ENCODE measurements at regions not wholly inside any gene's neighbourhood (a gene's known extent, or its start where the extent isn't known, plus 50 kb on each side); places are given as distances from the start of the nearest gene placed in this dataset.

DNA sequence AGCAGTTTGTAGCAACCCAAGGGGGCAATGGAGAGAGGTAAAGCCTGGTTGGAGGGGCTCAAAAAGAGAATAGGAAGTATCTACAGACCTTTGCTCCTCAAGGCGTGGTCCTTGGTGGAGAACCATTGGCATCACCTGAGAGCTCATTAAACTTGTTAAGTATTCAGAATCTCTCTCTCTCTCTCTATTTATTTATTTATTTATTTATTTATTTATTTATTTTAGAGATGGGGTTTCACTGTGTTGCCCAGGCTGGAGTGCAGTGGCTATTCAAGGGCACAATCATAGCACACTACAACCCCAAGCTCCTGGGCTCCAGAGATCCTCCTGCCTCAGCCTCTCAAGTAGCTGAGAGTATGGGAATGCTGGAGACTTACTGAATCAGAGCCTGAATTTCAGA, 193.1 kb upstream of the ADCY2 start:
- TF ChIP-seq, protein P1, sequence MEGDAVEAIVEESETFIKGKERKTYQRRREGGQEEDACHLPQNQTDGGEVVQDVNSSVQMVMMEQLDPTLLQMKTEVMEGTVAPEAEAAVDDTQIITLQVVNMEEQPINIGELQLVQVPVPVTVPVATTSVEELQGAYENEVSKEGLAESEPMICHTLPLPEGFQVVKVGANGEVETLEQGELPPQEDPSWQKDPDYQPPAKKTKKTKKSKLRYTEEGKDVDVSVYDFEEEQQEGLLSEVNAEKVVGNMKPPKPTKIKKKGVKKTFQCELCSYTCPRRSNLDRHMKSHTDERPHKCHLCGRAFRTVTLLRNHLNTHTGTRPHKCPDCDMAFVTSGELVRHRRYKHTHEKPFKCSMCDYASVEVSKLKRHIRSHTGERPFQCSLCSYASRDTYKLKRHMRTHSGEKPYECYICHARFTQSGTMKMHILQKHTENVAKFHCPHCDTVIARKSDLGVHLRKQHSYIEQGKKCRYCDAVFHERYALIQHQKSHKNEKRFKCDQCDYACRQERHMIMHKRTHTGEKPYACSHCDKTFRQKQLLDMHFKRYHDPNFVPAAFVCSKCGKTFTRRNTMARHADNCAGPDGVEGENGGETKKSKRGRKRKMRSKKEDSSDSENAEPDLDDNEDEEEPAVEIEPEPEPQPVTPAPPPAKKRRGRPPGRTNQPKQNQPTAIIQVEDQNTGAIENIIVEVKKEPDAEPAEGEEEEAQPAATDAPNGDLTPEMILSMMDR (IDR thresholded peaks at IDR 0.05; ENCODE audit: extremely low read depth, missing control alignments): no peak
- DNase-seq (ENCODE audit: low spot score): no peak

DNA sequence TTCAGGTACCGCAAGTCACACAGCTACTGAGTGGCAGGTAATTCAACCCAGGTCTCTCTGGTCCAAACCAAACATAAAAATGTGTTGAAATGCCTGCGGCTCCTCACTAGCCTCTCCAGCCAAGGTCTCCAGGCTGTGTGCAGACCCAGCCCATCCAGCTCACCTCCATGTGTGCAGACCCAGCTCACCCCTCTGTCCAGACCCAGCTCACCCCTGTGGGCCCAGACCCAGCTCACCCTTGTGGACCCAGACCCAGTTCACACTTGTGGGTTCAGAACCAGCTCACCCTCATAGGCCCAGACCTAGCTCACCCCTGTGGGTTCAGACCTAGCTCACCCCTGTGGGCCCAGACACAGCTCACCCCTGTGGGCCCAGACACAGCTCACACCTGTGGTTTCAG, 188.0 kb upstream of the ADCY2 start:
- DNase-seq (ENCODE audit: low spot score): no peak
- TF ChIP-seq, protein P1 (IDR thresholded peaks at IDR 0.05; ENCODE audit: extremely low read depth, missing control alignments): no peak

DNA sequence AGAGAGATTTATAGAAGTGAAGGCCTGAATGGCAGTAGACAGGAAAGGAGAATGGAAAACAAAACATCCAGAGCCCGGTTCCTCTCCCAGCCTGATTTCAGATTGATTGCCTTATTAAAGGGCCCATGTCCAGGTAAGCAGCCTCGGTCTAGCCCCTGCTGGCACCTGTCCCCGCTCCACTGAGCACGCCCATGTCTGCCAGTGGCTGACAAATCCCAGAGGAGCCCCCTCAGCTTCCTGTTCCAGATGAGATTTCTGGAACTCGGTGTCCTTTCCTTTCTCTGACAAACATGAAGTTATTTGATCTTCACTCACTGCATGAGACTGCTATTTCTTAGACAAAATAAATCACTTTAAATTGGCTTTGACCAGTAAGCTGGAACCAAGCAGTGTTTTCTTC, 187.0 kb upstream of the ADCY2 start:
- DNase-seq (ENCODE audit: low spot score): no peak
- TF ChIP-seq, protein P1 (IDR thresholded peaks at IDR 0.05; ENCODE audit: extremely low read depth, missing control alignments): no peak

DNA sequence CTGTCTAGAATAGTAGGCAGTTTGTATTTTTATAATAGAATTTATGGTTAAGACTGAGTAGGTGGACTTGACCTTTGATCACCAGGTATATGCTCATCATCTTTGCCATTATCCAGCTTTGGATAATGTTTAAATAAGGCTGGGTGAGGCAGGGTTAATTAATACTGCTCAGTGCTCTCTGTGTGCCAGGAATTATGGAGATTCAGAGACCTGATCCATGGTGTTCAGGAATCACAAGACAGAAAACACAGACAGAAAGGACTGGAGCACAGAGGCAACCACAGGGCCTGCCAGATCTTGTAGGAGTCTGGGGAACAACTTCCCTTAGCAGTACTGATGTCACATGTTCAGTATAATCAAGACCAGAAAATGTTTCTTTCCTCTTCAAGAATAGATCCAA, 186.3 kb upstream of the ADCY2 start:
- TF ChIP-seq, protein P1 (IDR thresholded peaks at IDR 0.05; ENCODE audit: extremely low read depth, missing control alignments): no peak
- no peak for DNase-seq (ENCODE audit: low spot score)

DNA sequence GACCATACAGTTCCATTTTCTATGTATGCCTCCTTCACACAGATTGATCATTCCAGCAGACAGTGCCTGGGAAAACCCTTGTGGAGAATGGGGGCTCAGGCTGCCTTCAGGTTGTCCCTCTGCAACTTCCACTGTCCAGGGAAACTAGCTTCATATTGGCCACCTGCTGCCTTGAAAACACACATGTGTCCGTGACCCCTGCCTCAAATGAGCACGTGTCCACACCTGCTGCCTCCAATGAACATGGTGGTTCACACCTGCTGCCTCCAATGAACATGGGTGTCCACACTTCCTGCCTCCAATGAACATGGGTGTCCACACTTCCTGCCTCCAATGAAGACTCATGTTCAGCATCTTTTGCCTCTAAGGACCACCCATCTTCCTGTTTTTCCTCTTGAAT, 185.4 kb upstream of the ADCY2 start:
- no peak for DNase-seq (ENCODE audit: low spot score)
- TF ChIP-seq, protein P1 (IDR thresholded peaks at IDR 0.05; ENCODE audit: extremely low read depth, missing control alignments): no peak

DNA sequence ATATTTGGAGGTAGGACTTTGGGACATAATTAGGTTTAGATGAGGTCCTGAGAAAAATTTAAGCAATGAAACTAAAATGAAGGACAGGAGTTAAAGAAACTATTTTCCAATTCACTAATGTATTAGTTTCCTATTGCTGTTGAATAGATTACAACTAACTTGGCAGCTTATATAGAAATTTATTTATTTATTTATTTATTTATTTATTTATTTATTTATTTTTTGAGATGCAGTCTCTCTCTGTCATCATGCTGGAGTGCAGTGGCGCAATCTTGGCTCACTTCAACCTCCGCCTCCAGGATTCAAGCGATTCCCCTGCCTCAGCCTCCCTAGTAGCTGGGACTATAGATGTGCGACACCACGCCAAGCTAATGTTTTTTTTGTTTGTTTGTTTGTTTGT, 182.4 kb upstream of the ADCY2 start:
- DNase-seq (ENCODE audit: low spot score): no peak
- TF ChIP-seq, protein P1 (IDR thresholded peaks at IDR 0.05; ENCODE audit: extremely low read depth, missing control alignments): no peak

DNA sequence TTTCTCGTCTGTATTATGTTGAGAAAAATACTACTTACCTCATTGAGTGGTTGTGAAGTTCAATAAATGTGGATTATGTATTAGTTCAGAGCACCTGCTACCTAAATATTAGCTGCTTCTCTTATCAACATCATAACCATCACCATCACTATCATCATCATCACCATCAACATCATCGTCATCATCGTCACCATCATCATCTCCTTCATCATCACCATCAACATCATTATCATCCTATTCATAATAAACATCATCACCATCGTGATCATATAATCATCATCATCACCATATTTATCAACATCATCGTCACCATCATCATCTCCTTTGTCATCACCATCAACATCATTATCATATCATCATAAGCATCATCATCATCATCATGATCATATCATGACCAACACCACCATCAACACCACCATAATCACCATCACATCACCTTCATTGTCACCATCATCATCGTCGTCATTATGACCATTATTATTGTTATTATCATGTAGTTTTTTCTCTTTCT, 181.0 kb upstream of the ADCY2 start:
- TF ChIP-seq, protein P1 (IDR thresholded peaks at IDR 0.05; ENCODE audit: extremely low read depth, missing control alignments): no peak
- no peak for DNase-seq (ENCODE audit: low spot score)
